ENCODE measurements at regions not wholly inside any gene's neighbourhood (a gene's known extent, or its start where the extent isn't known, plus 50 kb on each side); places are given as distances from the start of the nearest gene placed in this dataset.
A peak's percentile ranks its signal among the peaks of the same experiment; 100 is the strongest.

- H3K27me3 ChIP-seq (ENCODE audit: insufficient read depth, low read length, poor library complexity): no peaks in the 10 kb centered on the region
- no peak overlapping the region for H3K23ac ChIP-seq (ENCODE audit: low read length)
- H2BK5ac ChIP-seq (ENCODE audit: low read length): no peak overlapping the region
- WGBS (ENCODE audit: extremely low coverage, insufficient coverage, low lambda C conversion rate): no CpG with 5 or more reads among the region's 5 CpGs
- H3K79me1 ChIP-seq (ENCODE audit: low read length): no peaks in the 10 kb centered on the region
- H3K4ac ChIP-seq (ENCODE audit: low read depth, low read length): no peak overlapping the region
- no peak overlapping the region for H2AK5ac ChIP-seq (ENCODE audit: low read length)
- peaks cover 5% of the 10 kb centered on the region for H3K4me1 ChIP-seq (ENCODE audit: control insufficient read depth, low read depth, low read length)
- no peak overlapping the region for H4K8ac ChIP-seq (ENCODE audit: low read depth, low read length)
- no peak overlapping the region for H3K9ac ChIP-seq (ENCODE audit: low read length)
- H3K4me2 ChIP-seq (ENCODE audit: low read length): no peak overlapping the region
- H4K5ac ChIP-seq (ENCODE audit: low read length): no peak overlapping the region
- H3K56ac ChIP-seq (ENCODE audit: low read length): no peak overlapping the region
- H2BK15ac ChIP-seq (replicated peaks; ENCODE audit: low read depth): no peak overlapping the region
- no peak for DNase-seq
- H3K27ac ChIP-seq (ENCODE audit: low read depth, low read length): no peak overlapping the region
- H3K18ac ChIP-seq (ENCODE audit: low read length): no peak overlapping the region
- no peak overlapping the region for H3K4me3 ChIP-seq (ENCODE audit: low read length)
- H3K36me3 ChIP-seq (ENCODE audit: control insufficient read depth, insufficient read depth, low read length): no peaks in the 10 kb centered on the region
- no peak overlapping the region for H2BK120ac ChIP-seq (ENCODE audit: low read depth, low read length)
- no peaks in the 10 kb centered on the region for H3K79me2 ChIP-seq (ENCODE audit: control insufficient read depth, insufficient read depth, low read length)
These were observed 88.2 kb upstream of the RPL34 start for GRCh38 chr4:108532187-108532586.

- Histone ChIP-seq H3K4me1 (ENCODE audit: control insufficient read depth, low read depth, low read length) (peaks cover 5% of the 10 kb centered on the region), H3K27ac (ENCODE audit: low read depth, low read length) (no peak overlapping the region), H3K4ac (ENCODE audit: low read depth, low read length) (no peak overlapping the region), H3K27me3 (ENCODE audit: insufficient read depth, low read length, poor library complexity) (no peaks in the 10 kb centered on the region), H3K23ac (ENCODE audit: low read length) (no peak overlapping the region), H2BK15ac (replicated peaks; ENCODE audit: low read depth) (no peak overlapping the region), H3K79me1 (ENCODE audit: low read length) (no peaks in the 10 kb centered on the region), H3K36me3 (ENCODE audit: control insufficient read depth, insufficient read depth, low read length) (no peaks in the 10 kb centered on the region), H2BK5ac (ENCODE audit: low read length) (no peak overlapping the region), H3K56ac (ENCODE audit: low read length) (no peak overlapping the region), H3K4me3 (ENCODE audit: low read length) (no peak overlapping the region), H3K18ac (ENCODE audit: low read length) (no peak overlapping the region), H4K8ac (ENCODE audit: low read depth, low read length) (no peak overlapping the region), H4K5ac (ENCODE audit: low read length) (no peak overlapping the region), H2BK120ac (ENCODE audit: low read depth, low read length) (no peak overlapping the region), H3K4me2 (ENCODE audit: low read length) (no peak overlapping the region), H3K9ac (ENCODE audit: low read length) (no peak overlapping the region), H2AK5ac (ENCODE audit: low read length) (no peak overlapping the region), H3K79me2 (ENCODE audit: control insufficient read depth, insufficient read depth, low read length) (no peaks in the 10 kb centered on the region)
- no CpG with 5 or more reads among the region's 2 CpGs for WGBS (ENCODE audit: extremely low coverage, insufficient coverage, low lambda C conversion rate)
- DNase-seq: no peak
These were observed 88.9 kb upstream of the RPL34 start for GRCh38 chr4:108531461-108531860.

GRCh38 chr4:108529984-108530905 lies 90.1 kb upstream of the RPL34 start:
- Histone ChIP-seq H3K4me3 (ENCODE audit: low read length) (no peak overlapping the region), H3K9ac (ENCODE audit: low read length) (no peak overlapping the region), H3K4me2 (ENCODE audit: low read length) (no peak overlapping the region), H3K27me3 (ENCODE audit: insufficient read depth, low read length, poor library complexity) (no peaks in the 10 kb centered on the region), H3K36me3 (ENCODE audit: control insufficient read depth, insufficient read depth, low read length) (no peaks in the 10 kb centered on the region), H3K23ac (ENCODE audit: low read length) (no peak overlapping the region), H2BK120ac (ENCODE audit: low read depth, low read length) (no peak overlapping the region), H2AK5ac (ENCODE audit: low read length) (no peak overlapping the region), H3K56ac (ENCODE audit: low read length) (no peak overlapping the region), H3K4me1 (ENCODE audit: control insufficient read depth, low read depth, low read length) (peaks cover 5% of the 10 kb centered on the region), H3K79me2 (ENCODE audit: control insufficient read depth, insufficient read depth, low read length) (no peaks in the 10 kb centered on the region), H3K27ac (ENCODE audit: low read depth, low read length) (peak overlapping the region; percentile 17), H4K8ac (ENCODE audit: low read depth, low read length) (no peak overlapping the region), H3K4ac (ENCODE audit: low read depth, low read length) (no peak overlapping the region), H3K79me1 (ENCODE audit: low read length) (no peaks in the 10 kb centered on the region), H4K5ac (ENCODE audit: low read length) (no peak overlapping the region), H2BK5ac (ENCODE audit: low read length) (no peak overlapping the region), H3K18ac (ENCODE audit: low read length) (no peak overlapping the region), H2BK15ac (replicated peaks; ENCODE audit: low read depth) (no peak overlapping the region)
- WGBS (ENCODE audit: extremely low coverage, insufficient coverage, low lambda C conversion rate): no CpG with 5 or more reads among the region's 8 CpGs
- DNase-seq: no peak

- Histone ChIP-seq H4K8ac (ENCODE audit: low read depth, low read length) (no peak overlapping the region), H2BK120ac (ENCODE audit: low read depth, low read length) (no peak overlapping the region), H3K27me3 (ENCODE audit: insufficient read depth, low read length, poor library complexity) (no peaks in the 10 kb centered on the region), H3K79me1 (ENCODE audit: low read length) (no peaks in the 10 kb centered on the region), H3K56ac (ENCODE audit: low read length) (no peak overlapping the region), H3K4ac (ENCODE audit: low read depth, low read length) (no peak overlapping the region), H3K9ac (ENCODE audit: low read length) (no peak overlapping the region), H3K4me1 (ENCODE audit: control insufficient read depth, low read depth, low read length) (peaks cover 5% of the 10 kb centered on the region), H3K79me2 (ENCODE audit: control insufficient read depth, insufficient read depth, low read length) (no peaks in the 10 kb centered on the region), H3K4me2 (ENCODE audit: low read length) (no peak overlapping the region), H2BK5ac (ENCODE audit: low read length) (no peak overlapping the region), H4K5ac (ENCODE audit: low read length) (no peak overlapping the region), H3K18ac (ENCODE audit: low read length) (no peak overlapping the region), H3K27ac (ENCODE audit: low read depth, low read length) (no peak overlapping the region), H3K4me3 (ENCODE audit: low read length) (no peak overlapping the region), H3K36me3 (ENCODE audit: control insufficient read depth, insufficient read depth, low read length) (no peaks in the 10 kb centered on the region), H2BK15ac (replicated peaks; ENCODE audit: low read depth) (no peak overlapping the region), H3K23ac (ENCODE audit: low read length) (no peak overlapping the region), H2AK5ac (ENCODE audit: low read length) (no peak overlapping the region)
- peak; percentile 53 for DNase-seq
- WGBS (ENCODE audit: extremely low coverage, insufficient coverage, low lambda C conversion rate): no CpG with 5 or more reads among the region's 1 CpG
These were observed 91.3 kb upstream of the RPL34 start for GRCh38 chr4:108529102-108529501.

- no peaks in the 10 kb centered on the region for H3K79me1 ChIP-seq (ENCODE audit: low read length)
- H2BK5ac ChIP-seq (ENCODE audit: low read length): no peak overlapping the region
- no peak overlapping the region for H3K27ac ChIP-seq (ENCODE audit: low read depth, low read length)
- H2AK5ac ChIP-seq (ENCODE audit: low read length): no peak overlapping the region
- WGBS (ENCODE audit: extremely low coverage, insufficient coverage, low lambda C conversion rate): no CpG with 5 or more reads among the region's 2 CpGs
- H3K56ac ChIP-seq (ENCODE audit: low read length): no peak overlapping the region
- no peak overlapping the region for H2BK15ac ChIP-seq (replicated peaks; ENCODE audit: low read depth)
- H3K18ac ChIP-seq (ENCODE audit: low read length): no peak overlapping the region
- no peak overlapping the region for H2BK120ac ChIP-seq (ENCODE audit: low read depth, low read length)
- no peak for DNase-seq
- no peaks in the 10 kb centered on the region for H3K36me3 ChIP-seq (ENCODE audit: control insufficient read depth, insufficient read depth, low read length)
- peaks cover 5% of the 10 kb centered on the region for H3K4me1 ChIP-seq (ENCODE audit: control insufficient read depth, low read depth, low read length)
- no peak overlapping the region for H3K4ac ChIP-seq (ENCODE audit: low read depth, low read length)
- H4K5ac ChIP-seq (ENCODE audit: low read length): no peak overlapping the region
- H3K27me3 ChIP-seq (ENCODE audit: insufficient read depth, low read length, poor library complexity): no peaks in the 10 kb centered on the region
- H3K23ac ChIP-seq (ENCODE audit: low read length): no peak overlapping the region
- no peak overlapping the region for H4K8ac ChIP-seq (ENCODE audit: low read depth, low read length)
- no peak overlapping the region for H3K4me3 ChIP-seq (ENCODE audit: low read length)
- no peak overlapping the region for H3K4me2 ChIP-seq (ENCODE audit: low read length)
- H3K9ac ChIP-seq (ENCODE audit: low read length): no peak overlapping the region
- H3K79me2 ChIP-seq (ENCODE audit: control insufficient read depth, insufficient read depth, low read length): no peaks in the 10 kb centered on the region
These were observed 92.7 kb upstream of the RPL34 start for GRCh38 chr4:108527723-108528122.

- Histone ChIP-seq H3K18ac (ENCODE audit: low read length) (no peak overlapping the region), H3K56ac (ENCODE audit: low read length) (no peak overlapping the region), H4K5ac (ENCODE audit: low read length) (no peak overlapping the region), H3K4me1 (ENCODE audit: control insufficient read depth, low read depth, low read length) (no peaks in the 10 kb centered on the region), H3K27me3 (ENCODE audit: insufficient read depth, low read length, poor library complexity) (no peaks in the 10 kb centered on the region), H2BK15ac (replicated peaks; ENCODE audit: low read depth) (no peak overlapping the region), H3K4me3 (ENCODE audit: low read length) (no peak overlapping the region), H3K79me2 (ENCODE audit: control insufficient read depth, insufficient read depth, low read length) (no peaks in the 10 kb centered on the region), H3K27ac (ENCODE audit: low read depth, low read length) (no peak overlapping the region), H2BK5ac (ENCODE audit: low read length) (no peak overlapping the region), H4K8ac (ENCODE audit: low read depth, low read length) (no peak overlapping the region), H3K23ac (ENCODE audit: low read length) (no peak overlapping the region), H3K4ac (ENCODE audit: low read depth, low read length) (no peak overlapping the region), H3K36me3 (ENCODE audit: control insufficient read depth, insufficient read depth, low read length) (no peaks in the 10 kb centered on the region), H2BK120ac (ENCODE audit: low read depth, low read length) (no peak overlapping the region), H3K4me2 (ENCODE audit: low read length) (no peak overlapping the region), H3K79me1 (ENCODE audit: low read length) (no peaks in the 10 kb centered on the region), H3K9ac (ENCODE audit: low read length) (no peak overlapping the region), H2AK5ac (ENCODE audit: low read length) (no peak overlapping the region)
- WGBS (ENCODE audit: extremely low coverage, insufficient coverage, low lambda C conversion rate): no CpG with 5 or more reads among the region's 1 CpG
- DNase-seq: no peak
These were observed 99.6 kb upstream of the RPL34 start for GRCh38 chr4:108520807-108521206.
